Keratinocyte (primary cell): ENCODE measurements at regions not wholly inside any gene's neighbourhood (a gene's known extent, or its start where the extent isn't known, plus 50 kb on each side); places are given as distances from the start of the nearest gene placed in this dataset.

Experiments used
- CTCF ChIP-seq, 3 experiments: IDR thresholded peaks in 1 of 3; conservative IDR thresholded peaks in 1 of 3; optimal IDR thresholded peaks in 1 of 3; 2 replicates in 2 of 3; 3 replicates in 1 of 3; pipeline versions ENCODE3 to v1.5.1; 2011; ENCODE audit warnings: low read length in 3 of 3, mild to moderate bottlenecking in 3 of 3, moderate library complexity in 2 of 3, control low read depth in 1 of 3, inconsistent platforms in 1 of 3; ENCODE audit not compliant: insufficient read depth in 2 of 3; ENCODE audit errors: extremely low read depth in 1 of 3
- EZH2 ChIP-seq: IDR thresholded peaks from one replicate; pipeline ENCODE4 v1.6.1; 2012; ENCODE audit warnings: inconsistent platforms, mild to moderate bottlenecking, low read length, moderate library complexity

- TF ChIP-seq CTCF (optimal IDR thresholded peaks at IDR 0.05 in 1 of 3, IDR thresholded peaks at IDR 0.05 in 1 of 3, conservative IDR thresholded peaks at IDR 0.05 in 1 of 3; ENCODE audit: extremely low read depth in 1 of 3, insufficient read depth in 2 of 3, low read length in 3 of 3) (no peak), EZH2 (no peak)
These were observed 300.5 kb upstream of the KIF2A start for GRCh38 chr5:62005551-62005950.
